GM18517 (cell line): ENCODE measurements at regions not wholly inside any gene's neighbourhood (a gene's known extent, or its start where the extent isn't known, plus 50 kb on each side); places are given as distances from the start of the nearest gene placed in this dataset.

ENCODE experiments used
- ATAC-seq: cut with Tn5 transposase; IDR thresholded peaks from one replicate; pipeline ENCODE4 v1.9.1; 2021; ENCODE audit warnings: mild to moderate bottlenecking, moderate library complexity; ENCODE audit not compliant: unreplicated experiment

- ATAC-seq, result no peak
These were observed 113.6 kb downstream of the OAT start for GRCh38 chr10:124305131-124305530.

- no peak for ATAC-seq
These were observed 114.9 kb downstream of the OAT start for GRCh38 chr10:124303662-124304418.

- ATAC-seq, result no peak
These were observed 115.7 kb downstream of the OAT start for GRCh38 chr10:124302951-124303505.

- no peak for ATAC-seq
These were observed 117.0 kb downstream of the OAT start for GRCh38 chr10:124301736-124302135.

- ATAC-seq, result no peak
These were observed 118.0 kb downstream of the OAT start for GRCh38 chr10:124300735-124301134.

GRCh38 chr10:124300224-124300623 lies 118.5 kb downstream of the OAT start:
- ATAC-seq, result no peak

- ATAC-seq, result no peak
These were observed 119.0 kb downstream of the OAT start for GRCh38 chr10:124299696-124300095.

GRCh38 chr10:124298891-124299290 lies 119.8 kb downstream of the OAT start:
- no peak for ATAC-seq

GRCh38 chr10:124296813-124297788 lies 121.6 kb downstream of the OAT start:
- ATAC-seq, result no peak

- no peak for ATAC-seq
These were observed 122.5 kb downstream of the OAT start for GRCh38 chr10:124296121-124296812.

- no peak for ATAC-seq
These were observed 123.6 kb downstream of the OAT start for GRCh38 chr10:124294811-124295770.

- no peak for ATAC-seq
These were observed 124.9 kb downstream of the OAT start for GRCh38 chr10:124293616-124294449.

- ATAC-seq, result no peak
These were observed 125.7 kb downstream of the OAT start for GRCh38 chr10:124292911-124293615.

GRCh38 chr10:124291001-124291701 lies 127.6 kb downstream of the OAT start:
- no peak for ATAC-seq

- ATAC-seq, result no peak
These were observed 128.6 kb downstream of the OAT start for GRCh38 chr10:124289851-124290795.
